ENCODE measurements at regions not wholly inside any gene's neighbourhood (a gene's known extent, or its start where the extent isn't known, plus 50 kb on each side); places are given as distances from the start of the nearest gene placed in this dataset.

DNA sequence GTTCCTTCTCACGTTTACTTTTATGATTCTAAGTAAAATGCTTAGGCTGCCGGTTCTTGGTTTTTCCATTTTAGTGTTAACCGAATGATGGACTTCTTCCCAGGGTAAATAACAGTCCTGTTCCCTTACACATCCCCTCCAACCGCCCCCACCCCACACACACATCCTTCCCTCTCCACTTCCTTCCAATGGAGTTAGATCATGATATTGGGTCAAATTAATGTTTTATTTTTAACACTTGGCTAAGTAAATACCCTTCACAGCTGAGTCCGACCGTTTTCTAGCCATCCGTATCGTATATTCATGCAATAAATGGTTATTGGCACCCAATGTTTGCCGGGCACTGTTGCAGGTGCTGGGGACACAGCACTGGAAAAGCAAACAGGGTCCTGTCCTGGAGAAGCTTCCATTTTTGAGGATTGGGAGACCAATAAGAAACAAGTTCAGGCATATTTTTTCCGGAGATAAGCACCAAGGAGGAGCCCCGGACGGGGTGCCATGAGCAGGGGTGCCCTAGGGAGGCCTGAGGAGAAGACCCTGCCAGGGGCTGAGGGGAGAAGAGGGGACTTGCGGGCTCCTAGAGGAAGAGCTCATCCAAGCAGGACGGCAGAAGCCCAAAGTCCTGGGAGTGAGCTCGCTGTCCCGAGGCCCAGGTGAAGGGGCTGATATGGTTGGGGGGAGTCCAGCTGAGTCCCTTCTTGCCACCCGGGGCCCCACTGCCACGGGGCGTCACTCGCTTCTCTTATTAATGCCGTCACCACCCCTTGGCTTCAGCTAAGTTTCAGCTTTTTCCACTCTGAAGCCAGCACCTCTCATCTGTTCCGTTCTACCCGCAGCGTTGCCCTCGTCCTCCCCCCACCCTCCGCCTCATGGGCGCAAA, 126.0 kb upstream of the RET start:
- Mint-ChIP-seq H3K36me3 (ENCODE audit: low read depth) (no peaks in the 10 kb centered on the region), H3K27me3 (ENCODE audit: insufficient read depth) (peaks cover 29% of the 10 kb centered on the region), H3K4me1 (ENCODE audit: low read depth) (no peaks in the 10 kb centered on the region), H3K4me3 (no peak overlapping the region), H3K27ac (no peak overlapping the region), H3K9me3 (no peaks in the 10 kb centered on the region)
- no peak for DNase-seq
- TF ChIP-seq, protein P1, sequence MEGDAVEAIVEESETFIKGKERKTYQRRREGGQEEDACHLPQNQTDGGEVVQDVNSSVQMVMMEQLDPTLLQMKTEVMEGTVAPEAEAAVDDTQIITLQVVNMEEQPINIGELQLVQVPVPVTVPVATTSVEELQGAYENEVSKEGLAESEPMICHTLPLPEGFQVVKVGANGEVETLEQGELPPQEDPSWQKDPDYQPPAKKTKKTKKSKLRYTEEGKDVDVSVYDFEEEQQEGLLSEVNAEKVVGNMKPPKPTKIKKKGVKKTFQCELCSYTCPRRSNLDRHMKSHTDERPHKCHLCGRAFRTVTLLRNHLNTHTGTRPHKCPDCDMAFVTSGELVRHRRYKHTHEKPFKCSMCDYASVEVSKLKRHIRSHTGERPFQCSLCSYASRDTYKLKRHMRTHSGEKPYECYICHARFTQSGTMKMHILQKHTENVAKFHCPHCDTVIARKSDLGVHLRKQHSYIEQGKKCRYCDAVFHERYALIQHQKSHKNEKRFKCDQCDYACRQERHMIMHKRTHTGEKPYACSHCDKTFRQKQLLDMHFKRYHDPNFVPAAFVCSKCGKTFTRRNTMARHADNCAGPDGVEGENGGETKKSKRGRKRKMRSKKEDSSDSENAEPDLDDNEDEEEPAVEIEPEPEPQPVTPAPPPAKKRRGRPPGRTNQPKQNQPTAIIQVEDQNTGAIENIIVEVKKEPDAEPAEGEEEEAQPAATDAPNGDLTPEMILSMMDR (IDR thresholded peaks at IDR 0.05), result no peak

DNA sequence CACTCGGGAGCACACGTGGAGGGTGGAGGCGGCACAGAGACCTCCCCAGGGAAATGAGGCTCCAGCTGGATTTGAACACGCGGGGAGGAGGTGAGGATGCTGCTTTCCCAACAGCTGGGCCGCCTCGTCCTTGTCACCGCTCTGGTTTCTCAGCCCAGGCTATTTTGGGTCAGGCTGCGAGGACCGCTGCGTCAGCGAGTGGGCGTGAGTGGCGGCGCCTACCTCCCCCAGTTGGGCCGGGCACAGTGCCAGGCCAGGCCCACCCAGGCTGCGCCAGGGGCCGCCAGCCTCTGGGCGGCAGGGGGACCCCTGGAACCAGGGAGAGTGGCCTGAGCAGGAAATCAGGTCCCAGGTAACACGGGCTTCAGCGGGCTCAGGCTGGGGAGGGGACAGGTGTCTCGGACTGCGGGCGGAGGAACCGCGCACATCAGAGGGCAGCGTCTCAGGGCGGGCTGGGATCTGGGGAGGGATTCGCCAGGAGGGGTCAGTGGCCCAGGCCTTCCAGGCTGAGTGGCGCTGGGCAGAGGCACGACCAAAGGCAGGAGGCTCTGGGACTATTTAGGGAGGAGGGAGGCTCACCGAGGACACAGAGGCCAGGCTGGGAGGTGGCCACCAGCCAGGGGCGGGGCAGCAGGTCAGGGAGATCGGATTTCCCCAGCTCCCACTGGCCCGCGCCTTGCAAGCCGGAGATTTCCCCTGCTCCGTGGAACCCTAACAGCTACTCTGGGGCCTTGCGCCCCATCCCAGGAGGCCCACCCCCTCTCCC, 125.2 kb upstream of the RET start:
- H3K9me3 Mint-ChIP-seq, result no peaks in the 10 kb centered on the region
- H3K27me3 Mint-ChIP-seq (ENCODE audit: insufficient read depth), result peaks cover 30% of the 10 kb centered on the region
- H3K36me3 Mint-ChIP-seq (ENCODE audit: low read depth), result no peaks in the 10 kb centered on the region
- H3K4me1 Mint-ChIP-seq (ENCODE audit: low read depth), result no peaks in the 10 kb centered on the region
- no peak overlapping the region for H3K4me3 Mint-ChIP-seq
- DNase-seq, result no peak
- H3K27ac Mint-ChIP-seq, result no peak overlapping the region
- TF ChIP-seq, protein P1 (IDR thresholded peaks at IDR 0.05), result no peak

DNA sequence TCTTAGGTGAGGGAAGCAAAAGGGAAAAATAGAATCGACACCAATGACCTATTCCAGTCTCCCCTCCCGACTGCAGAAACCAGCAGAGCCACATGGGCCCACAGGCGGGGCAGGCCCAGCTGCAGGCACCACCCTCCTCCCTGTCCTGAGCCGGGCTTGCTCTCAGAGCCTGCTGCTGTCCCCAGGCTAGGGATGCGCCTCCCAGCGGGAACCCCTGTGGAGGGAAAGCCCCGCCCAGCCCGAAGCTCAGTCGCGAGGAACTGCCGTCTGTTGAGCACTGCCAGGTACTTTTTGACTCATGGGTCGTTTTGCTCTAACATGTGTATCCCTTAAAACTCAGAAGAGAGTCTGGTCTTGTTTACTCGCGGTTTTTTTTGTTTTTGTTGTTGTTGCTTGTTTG, 124.5 kb upstream of the RET start:
- no peaks in the 10 kb centered on the region for H3K9me3 Mint-ChIP-seq
- TF ChIP-seq, protein P1 (IDR thresholded peaks at IDR 0.05), result no peak
- no peak overlapping the region for H3K27ac Mint-ChIP-seq
- H3K27me3 Mint-ChIP-seq (ENCODE audit: insufficient read depth), result peaks cover 30% of the 10 kb centered on the region
- no peaks in the 10 kb centered on the region for H3K36me3 Mint-ChIP-seq (ENCODE audit: low read depth)
- no peaks in the 10 kb centered on the region for H3K4me1 Mint-ChIP-seq (ENCODE audit: low read depth)
- no peak overlapping the region for H3K4me3 Mint-ChIP-seq
- peak; percentile 6 for DNase-seq

DNA sequence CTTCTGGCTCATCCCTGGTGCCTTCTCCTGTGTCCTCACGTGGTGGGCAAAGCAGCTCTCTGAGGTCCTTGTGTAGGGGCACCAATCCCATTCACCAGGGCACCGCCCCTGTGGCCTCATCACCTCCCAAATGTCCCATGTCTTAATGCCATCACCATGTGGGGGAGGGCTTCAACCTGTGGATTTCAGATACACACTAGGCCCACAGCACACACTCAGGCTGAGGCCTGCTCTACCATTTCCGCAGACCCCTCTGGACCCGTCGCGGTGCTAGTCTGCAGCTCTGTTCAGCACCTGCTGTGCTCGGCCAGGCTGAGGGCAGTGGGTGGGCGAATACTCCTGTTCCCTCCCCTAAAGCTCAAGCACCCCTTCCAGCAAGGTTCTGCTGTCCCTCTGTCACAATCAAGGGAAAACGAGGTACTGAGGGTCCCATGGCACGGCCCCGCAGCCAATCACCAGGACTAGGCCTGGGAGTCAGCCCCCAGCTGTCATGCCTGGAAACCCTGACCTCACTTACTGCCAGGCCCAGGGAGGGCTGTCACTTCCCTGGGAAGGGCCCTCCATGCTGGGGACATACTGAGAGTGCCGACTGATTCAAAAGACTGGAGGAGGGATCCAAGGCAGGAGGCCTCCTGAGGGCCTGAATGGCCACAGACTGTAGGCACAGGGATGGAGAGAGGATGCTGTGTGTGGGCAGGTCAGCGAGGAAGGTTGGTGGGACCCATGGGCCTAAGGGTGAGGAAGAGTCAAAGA, 123.8 kb upstream of the RET start:
- H3K27ac Mint-ChIP-seq, result no peak overlapping the region
- no peak for DNase-seq
- TF ChIP-seq, protein P1 (IDR thresholded peaks at IDR 0.05), result no peak
- no peaks in the 10 kb centered on the region for H3K4me1 Mint-ChIP-seq (ENCODE audit: low read depth)
- no peaks in the 10 kb centered on the region for H3K36me3 Mint-ChIP-seq (ENCODE audit: low read depth)
- H3K4me3 Mint-ChIP-seq, result no peak overlapping the region
- peaks cover 37% of the 10 kb centered on the region for H3K27me3 Mint-ChIP-seq (ENCODE audit: insufficient read depth)
- H3K9me3 Mint-ChIP-seq, result no peaks in the 10 kb centered on the region
